Left lung (tissue), 4 donors: ENCODE measurements at regions not wholly inside any gene's neighbourhood (a gene's known extent, or its start where the extent isn't known, plus 50 kb on each side); places are given as distances from the start of the nearest gene placed in this dataset.

ENCODE experiments used
- ATAC-seq: fragments of 200-7000 bp; cut with Tn5 transposase; one replicate; pipeline ENCODE4 v1.9.1; 2020; ENCODE audit warnings: moderate library complexity
- DNase-seq, 4 donors: peaks; one replicate each; pipeline ENCODE4 v3.0.0-alpha.2; 2013 to 2020
- H3K27ac ChIP-seq, 2 donors: fragments of 200-600 bp; sonication (generic) in 1 of 2; one replicate each; pipeline versions ENCODE4 v1.5.0 to v1.8.0; 2020 to 2021
- H3K27me3 ChIP-seq, 2 donors: fragments of 200-600 bp; sonication (generic) in 1 of 2; one replicate each; pipeline versions ENCODE4 v1.5.0 to v1.8.0; 2020 to 2021
- H3K36me3 ChIP-seq, 2 donors: fragments of 200-600 bp; sonication (generic) in 1 of 2; one replicate each; pipeline versions ENCODE4 v1.5.0 to v1.8.0; 2020 to 2021
- H3K4me1 ChIP-seq, 2 donors: fragments of 200-600 bp; one replicate each; pipeline ENCODE4 v1.8.0; 2021
- H3K4me3 ChIP-seq, 2 donors: fragments of 200-600 bp; sonication (generic) in 1 of 2; one replicate each; pipeline versions ENCODE4 v1.5.0 to v1.8.0; 2020 to 2021; ENCODE audit warnings: mild to moderate bottlenecking in 1 of 2
- H3K9me3 ChIP-seq, 2 donors: fragments of 200-600 bp; sonication (generic) in 1 of 2; one replicate each; pipeline versions ENCODE4 v1.5.0 to v1.8.0; 2020 to 2021
- CTCF ChIP-seq, 2 donors: fragments of 200-600 bp; sonication (generic) in 1 of 2; IDR thresholded peaks; one replicate each; pipeline versions ENCODE4 v1.5.0 to v1.8.0; 2021; ENCODE audit warnings: antibody characterized with exemption in 2 of 2
- intact Hi-C, 2 donors: fragments of 100-400 bp; cut with DNase I; formaldehyde crosslinking; loops; one replicate each; pipeline versions ENCODE4 v1.11.2 to v1.14.2; 2022
- donor health status: DM: no; HTN: yes; CAD: no.
- donor health status: DM: no; HTN: no; CAD: no.

GRCh38 chr21:41678924-41679318, 87.9 kb downstream of the RIPK4 start:
- ATAC-seq (peak; percentile 93), DNase-seq (peak; percentile 67 to 97 (median 92))
- Histone ChIP-seq H3K27me3 (peaks cover 0 to 39% of the 10 kb centered on the region in 2 donors), H3K36me3 (no peaks in the 10 kb centered on the region), H3K4me1 (peaks cover 0 to 8% of the 10 kb centered on the region in 2 donors), H3K4me3 (peak overlapping the region in 1 of 2 donors; percentile 5), H3K9me3 (no peaks in the 10 kb centered on the region), H3K27ac (peak overlapping the region; percentile 80 to 91)
- intact Hi-C loops, result no loop called here
- TF ChIP-seq CTCF (IDR thresholded peaks at IDR 0.05), result no peak

- TF ChIP-seq CTCF (IDR thresholded peaks at IDR 0.05), result no peak
- H3K36me3 ChIP-seq, result no peaks in the 10 kb centered on the region
- peak overlapping the region in 1 of 2 donors; percentile 5 for H3K4me3 ChIP-seq
- ATAC-seq, result peak; percentile 81
- no peaks in the 10 kb centered on the region for H3K9me3 ChIP-seq
- intact Hi-C loops, result no loop called here
- H3K27ac ChIP-seq, result peak overlapping the region; percentile 80 to 91
- H3K4me1 ChIP-seq, result peaks cover 0 to 8% of the 10 kb centered on the region in 2 donors
- peaks cover 0 to 38% of the 10 kb centered on the region in 2 donors for H3K27me3 ChIP-seq
- peak in 3 of 4 donors; percentile 24 to 74 (median 60) for DNase-seq
These were observed 88.6 kb downstream of the RIPK4 start for GRCh38 chr21:41678016-41678923.

- H3K27me3 ChIP-seq, result peaks cover 0 to 32% of the 10 kb centered on the region in 2 donors
- ATAC-seq (peak; percentile 48), DNase-seq (no peak)
- H3K27ac ChIP-seq, result peak overlapping the region; percentile 80 to 91
- no peak for TF ChIP-seq CTCF (IDR thresholded peaks at IDR 0.05)
- no peaks in the 10 kb centered on the region for H3K9me3 ChIP-seq
- no peaks in the 10 kb centered on the region for H3K36me3 ChIP-seq
- H3K4me3 ChIP-seq, result no peak overlapping the region
- intact Hi-C loops, result no loop called here
- H3K4me1 ChIP-seq, result peaks cover 0 to 8% of the 10 kb centered on the region in 2 donors
These were observed 89.2 kb downstream of the RIPK4 start for GRCh38 chr21:41677671-41678015.

GRCh38 chr21:41676198-41676597, 90.7 kb downstream of the RIPK4 start:
- intact Hi-C loops, result no loop called here
- no peak for ATAC-seq
- TF ChIP-seq CTCF (IDR thresholded peaks at IDR 0.05), result no peak

GRCh38 chr21:41675574-41675973, 91.3 kb downstream of the RIPK4 start:
- H3K9me3 ChIP-seq, result no peaks in the 10 kb centered on the region
- TF ChIP-seq CTCF (IDR thresholded peaks at IDR 0.05), result no peak

More at GRCh38 chr21:41676198-41676597, 90.7 kb downstream of the RIPK4 start:
- Histone ChIP-seq H3K27ac (no peak overlapping the region), H3K36me3 (no peaks in the 10 kb centered on the region), H3K4me3 (no peak overlapping the region), H3K4me1 (peaks cover 0 to 8% of the 10 kb centered on the region in 2 donors), H3K9me3 (no peaks in the 10 kb centered on the region), H3K27me3 (peaks cover 0 to 18% of the 10 kb centered on the region in 2 donors)
- no peak for DNase-seq

More at GRCh38 chr21:41675574-41675973, 91.3 kb downstream of the RIPK4 start:
- no peaks in the 10 kb centered on the region for H3K36me3 ChIP-seq
- intact Hi-C loops, result no loop called here
- ATAC-seq (no peak), DNase-seq (no peak)
- H3K27ac ChIP-seq, result no peak overlapping the region
- H3K27me3 ChIP-seq, result peaks cover 0 to 12% of the 10 kb centered on the region in 2 donors
- no peak overlapping the region for H3K4me3 ChIP-seq
- peaks cover 0 to 8% of the 10 kb centered on the region in 2 donors for H3K4me1 ChIP-seq
